IMR-90 (cell line): ENCODE measurements at regions not wholly inside any gene's neighbourhood (a gene's known extent, or its start where the extent isn't known, plus 50 kb on each side); places are given as distances from the start of the nearest gene placed in this dataset.

Experiments
- CEBPB ChIP-seq: IDR thresholded peaks from 2 replicates; pipeline ENCODE4 v1.6.1; 2012; ENCODE audit warnings: low read depth, low read length, improper control_type of control experiment
- CHD1 ChIP-seq: IDR thresholded peaks from 2 replicates; pipeline ENCODE4 v1.6.1; 2012; ENCODE audit warnings: low read depth, low read length, improper control_type of control experiment
- CTCF ChIP-seq: conservative IDR thresholded peaks from 2 replicates; pipeline ENCODE4 v1.5.1; 2012; ENCODE audit warnings: mild to moderate bottlenecking, low read depth, low read length, improper control_type of control experiment
- ELK1 ChIP-seq: fragments of 150-350 bp; IDR thresholded peaks from 2 replicates; pipeline ENCODE4 v1.6.1; 2016; ENCODE audit warnings: low read depth, mild to moderate bottlenecking, low read length, moderate library complexity, borderline replicate concordance
- NFE2L2 ChIP-seq: fragments of 150-350 bp; IDR thresholded peaks from 2 replicates; pipeline ENCODE4 v1.6.1; 2016; ENCODE audit warnings: low read depth, mild to moderate bottlenecking, low read length
- POLR2A ChIP-seq: IDR thresholded peaks from 2 replicates; pipeline ENCODE4 v1.6.1; 2012; ENCODE audit warnings: mild to moderate bottlenecking, low read depth, low read length
- SMC3 ChIP-seq: fragments of 150-350 bp; IDR thresholded peaks from 2 replicates; pipeline ENCODE4 v1.6.1; 2016; ENCODE audit warnings: low read depth, mild to moderate bottlenecking, antibody characterized with exemption, low read length, moderate library complexity

- TF ChIP-seq CTCF (no peak), POLR2A (no peak), NFE2L2 (no peak), ELK1 (no peak), CEBPB (no peak), SMC3 (no peak), CHD1 (no peak)
Observed at GRCh38 chr18:42229211-42230210, 274.5 kb downstream of the PIK3C3 start.
